ENCODE measurements at regions not wholly inside any gene's neighbourhood (a gene's known extent, or its start where the extent isn't known, plus 50 kb on each side); places are given as distances from the start of the nearest gene placed in this dataset.

DNA sequence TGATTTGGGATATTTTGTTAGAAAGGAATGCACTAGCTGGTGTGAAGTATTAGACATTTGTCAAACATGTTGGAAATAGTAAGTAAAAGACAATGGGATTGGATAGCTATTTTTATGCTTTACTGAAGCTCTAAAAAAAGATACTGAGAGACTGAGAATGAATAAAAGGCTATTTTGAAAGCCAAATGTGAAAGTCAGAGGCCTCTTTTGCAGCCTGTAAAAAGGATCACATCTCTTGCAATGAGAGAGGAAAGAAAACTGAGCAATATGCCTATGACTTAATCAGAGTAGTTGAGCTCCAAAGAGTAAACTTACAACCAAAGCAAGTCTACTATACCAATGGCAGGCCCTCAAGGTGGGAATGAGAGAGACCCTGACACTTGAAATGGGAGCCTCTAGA is 212.6 kb upstream of the LCORL start:
- Histone ChIP-seq H3K4me3 (no peak overlapping the region), H3K4me1 (no peaks in the 10 kb centered on the region), H3K27ac (no peak overlapping the region), H3K36me3 (no peaks in the 10 kb centered on the region), H3K9me3 (peaks cover 0 to 4% (median 0%) of the 10 kb centered on the region in 3 donors), H3K27me3 (no peaks in the 10 kb centered on the region)
- TF ChIP-seq, protein P1, sequence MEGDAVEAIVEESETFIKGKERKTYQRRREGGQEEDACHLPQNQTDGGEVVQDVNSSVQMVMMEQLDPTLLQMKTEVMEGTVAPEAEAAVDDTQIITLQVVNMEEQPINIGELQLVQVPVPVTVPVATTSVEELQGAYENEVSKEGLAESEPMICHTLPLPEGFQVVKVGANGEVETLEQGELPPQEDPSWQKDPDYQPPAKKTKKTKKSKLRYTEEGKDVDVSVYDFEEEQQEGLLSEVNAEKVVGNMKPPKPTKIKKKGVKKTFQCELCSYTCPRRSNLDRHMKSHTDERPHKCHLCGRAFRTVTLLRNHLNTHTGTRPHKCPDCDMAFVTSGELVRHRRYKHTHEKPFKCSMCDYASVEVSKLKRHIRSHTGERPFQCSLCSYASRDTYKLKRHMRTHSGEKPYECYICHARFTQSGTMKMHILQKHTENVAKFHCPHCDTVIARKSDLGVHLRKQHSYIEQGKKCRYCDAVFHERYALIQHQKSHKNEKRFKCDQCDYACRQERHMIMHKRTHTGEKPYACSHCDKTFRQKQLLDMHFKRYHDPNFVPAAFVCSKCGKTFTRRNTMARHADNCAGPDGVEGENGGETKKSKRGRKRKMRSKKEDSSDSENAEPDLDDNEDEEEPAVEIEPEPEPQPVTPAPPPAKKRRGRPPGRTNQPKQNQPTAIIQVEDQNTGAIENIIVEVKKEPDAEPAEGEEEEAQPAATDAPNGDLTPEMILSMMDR (IDR thresholded peaks at IDR 0.05) = no peak
- no peak for TF ChIP-seq EP300 (IDR thresholded peaks at IDR 0.05)
- no peak for TF ChIP-seq POLR2AphosphoS5 (IDR thresholded peaks at IDR 0.05)
- TF ChIP-seq POLR2A (IDR thresholded peaks at IDR 0.05) = no peak
- no peak for ATAC-seq

DNA sequence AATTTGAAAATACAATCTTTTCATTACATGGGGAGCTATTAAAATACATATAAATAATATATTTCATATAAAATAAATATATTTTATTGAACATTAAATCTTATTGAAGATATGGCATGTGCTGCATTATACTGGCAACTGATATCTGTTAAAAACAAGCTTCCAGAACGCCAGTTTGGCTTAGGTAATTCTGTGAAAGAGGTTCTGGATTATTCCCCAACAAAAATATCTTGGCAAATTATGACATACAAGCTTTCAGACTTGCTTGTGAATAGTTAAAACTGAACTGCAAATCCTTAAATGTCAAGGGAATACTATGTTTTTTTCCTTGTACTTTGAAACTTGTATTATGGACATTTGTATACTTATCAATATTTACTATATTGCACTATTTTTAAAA is 210.2 kb upstream of the LCORL start:
- Histone ChIP-seq H3K4me3 (no peak overlapping the region), H3K9me3 (peaks cover 0 to 4% (median 0%) of the 10 kb centered on the region in 3 donors), H3K27me3 (no peaks in the 10 kb centered on the region), H3K27ac (no peak overlapping the region), H3K4me1 (no peaks in the 10 kb centered on the region), H3K36me3 (no peaks in the 10 kb centered on the region)
- WGBS, 2 donors (ENCODE audit: low coverage in 1 of 2) = 60 to 67% methylated on average over 1 of the region's 1 CpG
- TF ChIP-seq EP300 (IDR thresholded peaks at IDR 0.05) = no peak
- TF ChIP-seq, protein P1 (IDR thresholded peaks at IDR 0.05) = no peak
- no peak for TF ChIP-seq POLR2A (IDR thresholded peaks at IDR 0.05)
- no peak for ATAC-seq

DNA sequence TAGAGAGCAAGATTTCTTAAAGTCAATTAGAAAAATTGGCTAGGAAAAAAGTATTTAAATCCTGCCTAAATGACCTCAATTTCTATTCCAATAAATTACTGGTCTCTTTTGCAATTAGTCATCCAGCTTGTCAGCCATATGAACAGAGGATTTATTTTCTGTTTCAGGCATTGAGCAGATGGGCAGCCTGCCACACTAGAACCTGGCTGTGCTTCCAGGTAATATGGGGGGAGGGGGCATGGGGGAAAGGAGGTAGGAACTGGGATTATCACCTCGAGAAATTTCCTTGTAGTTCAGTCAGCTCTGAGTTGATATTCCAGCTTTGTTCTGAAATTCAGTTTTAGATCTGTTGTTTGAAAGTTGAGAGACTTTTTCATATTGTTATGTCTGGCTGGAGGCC is 206.3 kb upstream of the LCORL start:
- whole genome bisulfite sequencing, 2 donors (ENCODE audit: low coverage in 1 of 2) = 30 to 70% methylated on average over 1 of the region's 1 CpG
- Histone ChIP-seq H3K9me3 (no peaks in the 10 kb centered on the region), H3K27ac (no peak overlapping the region), H3K4me1 (no peaks in the 10 kb centered on the region), H3K36me3 (no peaks in the 10 kb centered on the region), H3K27me3 (no peaks in the 10 kb centered on the region), H3K4me3 (no peak overlapping the region)
- ATAC-seq = no peak
- no peak for TF ChIP-seq POLR2A (IDR thresholded peaks at IDR 0.05)
- TF ChIP-seq POLR2AphosphoS5 (IDR thresholded peaks at IDR 0.05) = no peak
- TF ChIP-seq, protein P1 (IDR thresholded peaks at IDR 0.05) = no peak
- no peak for TF ChIP-seq EP300 (IDR thresholded peaks at IDR 0.05)

GRCh38 chr4:18214411-18215055 is 193.0 kb upstream of the LCORL start:
- Histone ChIP-seq H3K9me3 (peaks cover 0 to 8% (median 0%) of the 10 kb centered on the region in 3 donors), H3K4me1 (no peaks in the 10 kb centered on the region), H3K36me3 (no peaks in the 10 kb centered on the region), H3K27ac (no peak overlapping the region), H3K27me3 (peaks cover 5% of the 10 kb centered on the region), H3K4me3 (no peak overlapping the region)
- TF ChIP-seq EP300 (IDR thresholded peaks at IDR 0.05) = no peak
- TF ChIP-seq POLR2AphosphoS5 (IDR thresholded peaks at IDR 0.05) = no peak
- TF ChIP-seq, protein P1 (IDR thresholded peaks at IDR 0.05) = no peak
- no peak for TF ChIP-seq POLR2A (IDR thresholded peaks at IDR 0.05)
- no peak for ATAC-seq
- WGBS, 2 donors (ENCODE audit: low coverage in 1 of 2) = 44 to 57% methylated on average over 3 to 4 of the region's 5 CpGs

DNA sequence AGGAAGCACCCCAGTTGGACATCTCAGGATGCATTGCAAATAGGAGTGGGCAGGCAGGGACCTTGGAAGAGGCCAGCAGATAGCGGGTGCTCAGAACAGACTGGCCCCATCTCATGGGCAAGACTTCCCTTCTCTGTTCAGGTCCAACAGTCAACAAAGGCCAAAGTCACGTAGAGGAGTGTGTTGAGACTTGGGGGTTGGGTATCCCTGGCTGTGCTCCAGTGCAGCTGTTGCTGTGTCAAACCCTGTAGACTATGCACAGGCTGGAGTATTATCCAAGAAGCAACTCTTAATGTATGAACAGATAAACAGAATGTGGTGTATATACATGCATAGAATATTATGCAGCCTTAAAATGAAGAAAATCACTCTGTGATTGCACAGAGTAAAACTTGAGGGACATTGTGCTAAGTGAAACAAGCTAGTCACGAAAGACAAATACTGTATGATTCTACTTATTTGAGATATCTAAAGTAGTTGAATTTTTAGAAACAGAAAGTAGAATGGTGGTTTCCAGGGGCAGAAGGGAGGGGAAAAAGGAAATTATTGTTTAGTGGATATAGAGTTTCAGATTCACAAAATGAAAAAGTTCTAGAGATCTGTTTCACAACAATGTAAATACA is 192.1 kb upstream of the LCORL start:
- 80 to 100% methylated on average over 1 of the region's 3 CpGs for WGBS, 2 donors (ENCODE audit: low coverage in 1 of 2)
- Histone ChIP-seq H3K9me3 (peaks cover 0 to 8% (median 0%) of the 10 kb centered on the region in 3 donors), H3K27me3 (peaks cover 5% of the 10 kb centered on the region), H3K36me3 (no peaks in the 10 kb centered on the region), H3K27ac (no peak overlapping the region), H3K4me1 (no peaks in the 10 kb centered on the region), H3K4me3 (no peak overlapping the region)
- TF ChIP-seq, protein P1 (IDR thresholded peaks at IDR 0.05) = no peak
- TF ChIP-seq POLR2A (IDR thresholded peaks at IDR 0.05) (no peak), EP300 (IDR thresholded peaks at IDR 0.05) (no peak), POLR2AphosphoS5 (IDR thresholded peaks at IDR 0.05) (no peak)
- ATAC-seq = no peak
